Hepatocyte (in vitro differentiated cells): ENCODE measurements at regions not wholly inside any gene's neighbourhood (a gene's known extent, or its start where the extent isn't known, plus 50 kb on each side); places are given as distances from the start of the nearest gene placed in this dataset.

Experiments used
- CTCF ChIP-seq: fragments of 200-600 bp; sonication (generic); IDR thresholded peaks from 2 replicates; pipeline ENCODE4 v1.5.1; 2016; ENCODE audit warnings: antibody characterized with exemption, mild to moderate bottlenecking; ENCODE audit not compliant: poor library complexity
- EZH2 ChIP-seq: fragments of 200-600 bp; sonication (generic); IDR thresholded peaks from 2 replicates; pipeline ENCODE4 v1.6.1; 2016; ENCODE audit warnings: antibody characterized with exemption, mild to moderate bottlenecking, borderline replicate concordance
- EZH2phosphoT487 ChIP-seq: fragments of 200-600 bp; sonication (generic); IDR thresholded peaks from one replicate; pipeline ENCODE4 v1.6.1; 2018; ENCODE audit warnings: antibody characterized with exemption, mild to moderate bottlenecking, low read depth, moderate library complexity; ENCODE audit not compliant: unreplicated experiment, severe bottlenecking

GRCh38 chr4:125434136-125434535 is 119.4 kb downstream of the FAT4 start:
- TF ChIP-seq CTCF (no peak), EZH2phosphoT487 (no peak), EZH2 (no peak)
